ENCODE measurements at regions not wholly inside any gene's neighbourhood (a gene's known extent, or its start where the extent isn't known, plus 50 kb on each side); places are given as distances from the start of the nearest gene placed in this dataset.

DNA sequence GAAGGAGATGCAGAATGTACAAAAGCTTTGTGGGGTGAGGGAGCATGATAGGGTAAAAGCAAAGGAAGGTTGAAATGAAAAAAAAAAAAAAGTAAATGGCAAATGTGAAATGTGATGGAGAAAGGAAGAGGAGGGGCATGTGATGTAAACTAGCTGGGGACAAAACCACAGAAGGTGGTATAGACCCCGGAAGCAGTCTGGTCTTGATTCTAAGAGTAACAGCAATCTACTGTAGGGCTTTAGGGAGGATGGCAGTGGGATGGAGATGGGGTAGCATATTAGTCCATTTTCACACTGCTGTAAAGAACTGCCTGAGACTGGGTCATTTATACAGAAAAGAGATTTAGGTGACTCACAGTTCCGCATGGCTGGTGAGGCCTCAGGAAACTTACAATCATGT is 362.0 kb downstream of the SOCS6 start:
- no peak for TF ChIP-seq POLR2A (IDR thresholded peaks at IDR 0.05)
- no peak for TF ChIP-seq CTCF (IDR thresholded peaks at IDR 0.05)

Measured in uterus (tissue), 2 donors.